T47D (cell line): ENCODE measurements at regions not wholly inside any gene's neighbourhood (a gene's known extent, or its start where the extent isn't known, plus 50 kb on each side); places are given as distances from the start of the nearest gene placed in this dataset.

Experiments
- DNase-seq, 2 experiments: peaks; one replicate each; pipeline versions ENCODE4 v3.0.0 to v3.0.0-alpha.2; 2011 to 2012; ENCODE audit warnings: low read depth in 1 of 2, low spot score in 1 of 2
- JUND ChIP-seq: IDR thresholded peaks from 2 replicates; pipeline ENCODE4 v1.6.1; 2012; ENCODE audit warnings: low read depth
- in situ Hi-C: cut with HindIII; loops from 2 replicates; pipeline ENCODE4 v1.10.0; 2016; ENCODE audit warnings: low sequenced_read_pairs, low pct_unique_long_range_greater_than_20kb

- no peak for DNase-seq
- in situ Hi-C loops, result no loop called here
- TF ChIP-seq JUND, result no peak
These were observed 69.2 kb downstream of the ISG20 start for GRCh38 chr15:88707771-88708654.

GRCh38 chr15:88708655-88709054 is 69.8 kb downstream of the ISG20 start:
- DNase-seq, result no peak
- TF ChIP-seq JUND, result no peak
- in situ Hi-C loops, result no loop called here

GRCh38 chr15:88710027-88710715 is 71.4 kb downstream of the ISG20 start:
- no peak for TF ChIP-seq JUND
- in situ Hi-C loops, result no loop called here
- DNase-seq, result no peak

- no peak for DNase-seq
- in situ Hi-C loops, result no loop called here
- no peak for TF ChIP-seq JUND
These were observed 73.0 kb downstream of the ISG20 start for GRCh38 chr15:88711806-88712205.

GRCh38 chr15:88714782-88715372 is 76.1 kb downstream of the ISG20 start:
- in situ Hi-C loops, result no loop called here
- DNase-seq, result no peak
- TF ChIP-seq JUND, result no peak

GRCh38 chr15:88716543-88717381 is 77.9 kb downstream of the ISG20 start:
- DNase-seq, result no peak
- in situ Hi-C loops, result no loop called here
- no peak for TF ChIP-seq JUND

GRCh38 chr15:88717382-88718031 is 78.7 kb downstream of the ISG20 start:
- no peak for TF ChIP-seq JUND
- in situ Hi-C loops, result no loop called here
- no peak for DNase-seq

- no peak for DNase-seq
- in situ Hi-C loops, result no loop called here
- TF ChIP-seq JUND, result no peak
These were observed 79.9 kb downstream of the ISG20 start for GRCh38 chr15:88718731-88719130.

GRCh38 chr15:88719654-88720053 is 80.8 kb downstream of the ISG20 start:
- no peak for TF ChIP-seq JUND
- DNase-seq, result no peak
- in situ Hi-C loops, result no loop called here

GRCh38 chr15:88725305-88726210 is 77.7 kb upstream of the ACAN start:
- no peak for TF ChIP-seq JUND
- in situ Hi-C loops, result no loop called here
- DNase-seq, result no peak

GRCh38 chr15:88727439-88727838 is 75.8 kb upstream of the ACAN start:
- in situ Hi-C loops, result no loop called here
- TF ChIP-seq JUND, result no peak
- no peak for DNase-seq

- no peak for TF ChIP-seq JUND
- DNase-seq, result no peak
- in situ Hi-C loops, result no loop called here
These were observed 73.7 kb upstream of the ACAN start for GRCh38 chr15:88729581-88729980.
